H9 (cell line): ENCODE measurements at regions not wholly inside any gene's neighbourhood (a gene's known extent, or its start where the extent isn't known, plus 50 kb on each side); places are given as distances from the start of the nearest gene placed in this dataset.

ENCODE experiments used
- DNase-seq: peaks from one replicate; pipeline ENCODE4 v3.0.0-alpha.2; 2017
- H2AFZ ChIP-seq: one replicate; pipeline ENCODE4 v1.6.1; 2013; ENCODE audit warnings: mild to moderate bottlenecking, low read length, control low read depth, moderate library complexity
- H2AK5ac ChIP-seq: 2 replicates; pipeline ENCODE4 v1.6.1; 2013; ENCODE audit warnings: low read length, control low read depth, mixed read lengths; ENCODE audit not compliant: insufficient read length
- H2BK120ac ChIP-seq: one replicate; pipeline ENCODE4 v1.6.1; 2013; ENCODE audit warnings: low read depth, mild to moderate bottlenecking, low read length, control low read depth, inconsistent platforms; ENCODE audit not compliant: poor library complexity, severe bottlenecking
- H2BK12ac ChIP-seq: 2 replicates; pipeline ENCODE4 v1.6.1; 2013; ENCODE audit warnings: low read length, control low read depth, mixed read lengths, low read depth; ENCODE audit not compliant: insufficient read length
- H2BK15ac ChIP-seq: 2 replicates; pipeline ENCODE4 v1.6.1; 2013; ENCODE audit warnings: low read depth, low read length, control low read depth
- H2BK20ac ChIP-seq: one replicate; pipeline ENCODE4 v1.6.1; 2013; ENCODE audit warnings: low read depth, mild to moderate bottlenecking, low read length, control low read depth, inconsistent platforms; ENCODE audit not compliant: poor library complexity, severe bottlenecking
- H2BK5ac ChIP-seq: 2 replicates; pipeline ENCODE4 v1.6.1; 2013; ENCODE audit warnings: low read length, control low read depth, mixed read lengths; ENCODE audit not compliant: insufficient read length
- H3K14ac ChIP-seq: 2 replicates; pipeline ENCODE4 v1.6.1; 2013; ENCODE audit warnings: low read length, control low read depth; ENCODE audit not compliant: insufficient read depth
- H3K18ac ChIP-seq: 2 replicates; pipeline ENCODE4 v1.6.1; 2013; ENCODE audit warnings: low read depth, mild to moderate bottlenecking, mixed read lengths, low read length, control low read depth; ENCODE audit not compliant: insufficient read length
- H3K23ac ChIP-seq: 2 replicates; pipeline ENCODE4 v1.6.1; 2013; ENCODE audit warnings: low read length, control low read depth, mixed read lengths, low read depth; ENCODE audit not compliant: insufficient read length
- H3K23me2 ChIP-seq: 2 replicates; pipeline ENCODE4 v1.6.1; 2013; ENCODE audit warnings: low read depth, mild to moderate bottlenecking, mixed read lengths, low read length, control low read depth; ENCODE audit not compliant: insufficient read length, poor library complexity, severe bottlenecking
- H3K27ac ChIP-seq: 2 replicates; pipeline ENCODE4 v1.5.1; 2013; ENCODE audit warnings: low read length, control low read depth, mixed read lengths, low read depth; ENCODE audit not compliant: insufficient read length
- H3K27me3 ChIP-seq: 2 replicates; pipeline ENCODE4 v1.6.1; 2013; ENCODE audit warnings: low read length, control low read depth, inconsistent platforms; ENCODE audit not compliant: insufficient read depth
- H3K4ac ChIP-seq: 2 replicates; pipeline ENCODE4 v1.6.1; 2013; ENCODE audit warnings: low read depth, mild to moderate bottlenecking, control low read depth, inconsistent platforms, low read length, moderate library complexity
- H3K4me1 ChIP-seq: 2 replicates; pipeline ENCODE4 v1.6.1; 2013; ENCODE audit warnings: low read length, control low read depth, inconsistent platforms; ENCODE audit not compliant: insufficient read depth
- H3K4me2 ChIP-seq: 2 replicates; pipeline ENCODE4 v1.6.1; 2013; ENCODE audit warnings: low read length, control low read depth, mixed read lengths; ENCODE audit not compliant: insufficient read length, insufficient read depth
- H3K56ac ChIP-seq: 2 replicates; pipeline ENCODE4 v1.6.1; 2013; ENCODE audit warnings: low read depth, mild to moderate bottlenecking, mixed read lengths, low read length, control low read depth; ENCODE audit not compliant: insufficient read length
- H3K79me1 ChIP-seq: 2 replicates; pipeline ENCODE4 v1.6.1; 2013; ENCODE audit warnings: low read depth, mild to moderate bottlenecking, moderate library complexity, low read length, control low read depth, inconsistent platforms; ENCODE audit not compliant: insufficient read depth, poor library complexity, severe bottlenecking
- H3K79me2 ChIP-seq: 2 replicates; pipeline ENCODE4 v1.6.1; 2013; ENCODE audit warnings: low read length, control low read depth, inconsistent platforms; ENCODE audit not compliant: insufficient read depth
- H3K9ac ChIP-seq: 2 replicates; pipeline ENCODE4 v1.6.1; 2013; ENCODE audit warnings: low read length, control low read depth, mixed read lengths; ENCODE audit not compliant: insufficient read length; ENCODE audit errors: extremely low read depth
- H3K9me3 ChIP-seq: one replicate; pipeline ENCODE4 v1.6.1; 2013; ENCODE audit warnings: low read depth, low read length, inconsistent platforms; ENCODE audit not compliant: control insufficient read depth
- H3T11ph ChIP-seq: one replicate; pipeline ENCODE4 v1.6.1; 2013; ENCODE audit warnings: mild to moderate bottlenecking, low read length, control low read depth, inconsistent platforms
- H4K20me1 ChIP-seq: one replicate; pipeline ENCODE4 v1.6.1; 2013; ENCODE audit not compliant: control insufficient read depth, insufficient read length, insufficient read depth
- H4K5ac ChIP-seq: 2 replicates; pipeline ENCODE4 v1.6.1; 2013; ENCODE audit warnings: low read depth, mild to moderate bottlenecking, mixed read lengths, low read length, control low read depth; ENCODE audit not compliant: insufficient read length
- H4K8ac ChIP-seq: replicated peaks from 2 replicates; pipeline ENCODE4 v1.6.1; 2013; ENCODE audit warnings: low read length, control low read depth, mixed read lengths, low read depth; ENCODE audit not compliant: insufficient read length
- H4K91ac ChIP-seq: 2 replicates; pipeline ENCODE4 v1.6.1; 2013; ENCODE audit warnings: low read depth, mild to moderate bottlenecking, moderate library complexity, mixed read lengths, low read length, control low read depth; ENCODE audit not compliant: insufficient read length
- H3K27ac Mint-ChIP-seq, 3 experiments: 2 replicates in 2 of 3; 3 replicates in 1 of 3; pipeline ENCODE4 v1.8.0; 2020 to 2021; ENCODE audit warnings: mixed read lengths in 3 of 3, mild to moderate bottlenecking in 1 of 3, moderate library complexity in 1 of 3
- H3K27me3 Mint-ChIP-seq: 2 replicates; pipeline ENCODE4 v1.8.0; 2021; ENCODE audit warnings: low read depth, mild to moderate bottlenecking, moderate library complexity, mixed read lengths
- H3K36me3 Mint-ChIP-seq, 3 experiments: 2 replicates in 2 of 3; 3 replicates in 1 of 3; pipeline ENCODE4 v1.8.0; 2020 to 2021; ENCODE audit warnings: low read depth in 3 of 3, mixed read lengths in 3 of 3; ENCODE audit not compliant: insufficient read depth in 1 of 3
- H3K4me1 Mint-ChIP-seq, 2 experiments: 2 replicates each; pipeline ENCODE4 v1.8.0; 2020; ENCODE audit warnings: mixed read lengths in 2 of 2
- H3K4me3 Mint-ChIP-seq, 2 experiments: 2 replicates in 1 of 2; 3 replicates in 1 of 2; pipeline ENCODE4 v1.8.0; 2020 to 2021; ENCODE audit warnings: mild to moderate bottlenecking in 2 of 2, mixed read lengths in 2 of 2, moderate library complexity in 1 of 2
- H3K9me3 Mint-ChIP-seq, 2 experiments: 2 replicates in 1 of 2; 3 replicates in 1 of 2; pipeline ENCODE4 v1.8.0; 2020; ENCODE audit warnings: mild to moderate bottlenecking in 2 of 2, mixed read lengths in 2 of 2, moderate library complexity in 1 of 2
- CTCF ChIP-seq: fragments of 200-600 bp; sonication (generic); conservative IDR thresholded peaks from 3 replicates; pipeline ENCODE4 v1.8.0; 2021; ENCODE audit warnings: antibody characterized with exemption, mild to moderate bottlenecking
- WGBS: extraction: QIAGEN DNeasy Blood & Tissue Kit; methylation state at CpG from one replicate; pipeline ENCODE4 v1.1.7; 2013; ENCODE audit warnings: missing lambda C conversion rate, low lambda C conversion rate, mixed read lengths; ENCODE audit not compliant: insufficient read length; ENCODE audit errors: extremely low coverage; 5-methylcytosine and 5-hydroxymethylcytosine counted together

DNA sequence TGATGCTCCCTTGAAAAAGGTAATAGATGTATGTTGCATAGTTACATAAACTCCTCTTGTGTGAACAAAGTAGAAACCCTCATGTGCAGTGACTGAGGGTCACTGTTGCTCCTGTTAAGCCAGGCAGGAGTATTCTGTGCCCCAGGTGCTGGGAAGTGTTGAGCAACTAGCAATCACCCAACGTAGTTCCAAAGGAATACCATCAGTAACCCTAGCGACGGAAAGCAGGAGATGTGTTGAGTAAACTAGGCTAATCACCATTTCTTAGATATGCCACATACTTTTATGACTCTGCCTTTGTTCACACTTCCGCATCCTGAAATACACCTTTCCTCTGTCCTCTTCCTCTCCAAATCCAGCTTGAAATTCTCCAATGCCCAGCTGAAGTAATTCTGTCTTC is 50.9 kb upstream of the TAB3 start:
- Histone ChIP-seq H3K9me3 (no peaks in the 10 kb centered on the region), H2BK15ac (no peak overlapping the region), H4K8ac (no peak overlapping the region), H4K5ac (no peak overlapping the region), H2BK20ac (no peak overlapping the region), H3K9ac (no peak overlapping the region), H3K23ac (no peak overlapping the region), H4K20me1 (no peaks in the 10 kb centered on the region), H3K4ac (no peak overlapping the region), H3K27ac (no peak overlapping the region), H2BK120ac (no peak overlapping the region), H3K79me2 (no peaks in the 10 kb centered on the region), H3K79me1 (no peaks in the 10 kb centered on the region), H2BK5ac (no peak overlapping the region), H3K4me2 (no peak overlapping the region), H4K91ac (no peak overlapping the region), H3K23me2 (no peaks in the 10 kb centered on the region), H3K27me3 (no peaks in the 10 kb centered on the region), H3K14ac (no peak overlapping the region), H3K18ac (no peak overlapping the region), H2AK5ac (no peak overlapping the region), H3K4me1 (no peaks in the 10 kb centered on the region), H2AFZ (no peak overlapping the region), H3T11ph (no peak overlapping the region), H2BK12ac (no peak overlapping the region), H3K56ac (no peak overlapping the region)
- no CpG with 5 or more reads among the region's 4 CpGs for WGBS
- Mint-ChIP-seq H3K4me1 (no peaks in the 10 kb centered on the region), H3K27ac (no peak overlapping the region), H3K27me3 (no peaks in the 10 kb centered on the region), H3K9me3 (peaks cover 63 to 71% of the 10 kb centered on the region in 2 experiments), H3K4me3 (no peak overlapping the region), H3K36me3 (peaks cover 0 to 2% (median 0%) of the 10 kb centered on the region in 3 experiments; a peak in 2 of 7 replicates)
- no peak for DNase-seq
- no peak for TF ChIP-seq CTCF
